ENCODE measurements at regions not wholly inside any gene's neighbourhood (a gene's known extent, or its start where the extent isn't known, plus 50 kb on each side); places are given as distances from the start of the nearest gene placed in this dataset.

GRCh38 chr10:74765465-74765975 lies 60.9 kb upstream of the KAT6B start:
- WGBS (ENCODE audit: insufficient coverage, low coverage, missing lambda C conversion rate) = 2% methylated on average over 10 of the region's 10 CpGs
- H4K20me1 ChIP-seq (replicated peaks; ENCODE audit: control insufficient read depth, insufficient read depth, low read length) = no peaks in the 10 kb centered on the region
- POLR2A ChIA-PET = interaction anchor here (0.5 to 1.4 kb wide), 2 partner anchors 11 to 99 kb away, joined by 3 to 4 read pairs; no protein-coding TSS in a partner anchor

More at GRCh38 chr10:74765465-74765975, 60.9 kb upstream of the KAT6B start:
- Histone ChIP-seq H3K4me1 (replicated peaks in 1 of 2; ENCODE audit: control insufficient read depth in 2 of 2, insufficient read depth in 2 of 2, low read length in 2 of 2) (no peaks in the 10 kb centered on the region), H3K4me3 (no peak overlapping the region), H3K4me2 (ENCODE audit: insufficient read depth, low read length) (no peak overlapping the region), H3K27me3 (ENCODE audit: control insufficient read depth in 2 of 2, insufficient read depth in 2 of 2, low read length in 2 of 2) (peaks cover 22 to 56% of the 10 kb centered on the region in 2 experiments), H3K36me3 (ENCODE audit: control insufficient read depth, insufficient read depth, low read length) (no peaks in the 10 kb centered on the region), H3K9me1 (ENCODE audit: control insufficient read depth, insufficient read depth, low read length) (no peaks in the 10 kb centered on the region), H2AFZ (ENCODE audit: low read depth, low read length) (no peak overlapping the region), H3K9me3 (replicated peaks; ENCODE audit: control insufficient read depth, insufficient read depth, low read depth, low read length) (no peaks in the 10 kb centered on the region), H3K27ac (ENCODE audit: extremely low read depth, low read depth, low read length) (no peak overlapping the region), H3K9ac (ENCODE audit: insufficient read depth in 1 of 2, low read depth in 2 of 2, low read length in 2 of 2) (no peak overlapping the region), H3K79me2 (ENCODE audit: control insufficient read depth, insufficient read depth, low read length) (no peaks in the 10 kb centered on the region)
- DNase-seq (ENCODE audit: extremely low read depth in 1 of 4, low spot score in 3 of 4) (no peak), ATAC-seq (no peak), FAIRE-seq (peak; percentile 23)
- TF ChIP-seq SMARCA5 (IDR thresholded peaks at IDR 0.05) (no peak), ATF3 (IDR thresholded peaks at IDR 0.05) (no peak), ATF3 (CRISPR knock-in tag; conservative IDR thresholded peaks at IDR 0.05) (no peak), ZNF407 (IDR thresholded peaks at IDR 0.05; ENCODE audit: low read depth) (no peak)
- TF ChIP-seq, protein P1, sequence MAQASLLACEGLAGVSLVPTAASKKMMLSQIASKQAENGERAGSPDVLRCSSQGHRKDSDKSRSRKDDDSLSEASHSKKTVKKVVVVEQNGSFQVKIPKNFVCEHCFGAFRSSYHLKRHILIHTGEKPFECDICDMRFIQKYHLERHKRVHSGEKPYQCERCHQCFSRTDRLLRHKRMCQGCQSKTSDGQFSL (CRISPR knock-in tag; IDR thresholded peaks at IDR 0.05) = no peak
- TF ChIP-seq, protein P1 (tag; IDR thresholded peaks at IDR 0.05) = no peak
- TF ChIP-seq, protein P2, sequence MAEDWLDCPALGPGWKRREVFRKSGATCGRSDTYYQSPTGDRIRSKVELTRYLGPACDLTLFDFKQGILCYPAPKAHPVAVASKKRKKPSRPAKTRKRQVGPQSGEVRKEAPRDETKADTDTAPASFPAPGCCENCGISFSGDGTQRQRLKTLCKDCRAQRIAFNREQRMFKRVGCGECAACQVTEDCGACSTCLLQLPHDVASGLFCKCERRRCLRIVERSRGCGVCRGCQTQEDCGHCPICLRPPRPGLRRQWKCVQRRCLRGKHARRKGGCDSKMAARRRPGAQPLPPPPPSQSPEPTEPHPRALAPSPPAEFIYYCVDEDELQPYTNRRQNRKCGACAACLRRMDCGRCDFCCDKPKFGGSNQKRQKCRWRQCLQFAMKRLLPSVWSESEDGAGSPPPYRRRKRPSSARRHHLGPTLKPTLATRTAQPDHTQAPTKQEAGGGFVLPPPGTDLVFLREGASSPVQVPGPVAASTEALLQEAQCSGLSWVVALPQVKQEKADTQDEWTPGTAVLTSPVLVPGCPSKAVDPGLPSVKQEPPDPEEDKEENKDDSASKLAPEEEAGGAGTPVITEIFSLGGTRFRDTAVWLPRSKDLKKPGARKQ (CRISPR knock-in tag; IDR thresholded peaks at IDR 0.05) = no peak
- no TSS peak for BruUV-seq (replicated peaks)
- intact Hi-C loops (cut with micrococcal nuclease) (no loop called here), in situ Hi-C loops (cut with MboI) (no loop called here)
- CTCF ChIA-PET (ENCODE audit: low intra/inter-chr PET ratio) = no interaction called here
